ENCODE measurements at regions not wholly inside any gene's neighbourhood (a gene's known extent, or its start where the extent isn't known, plus 50 kb on each side); places are given as distances from the start of the nearest gene placed in this dataset.

DNA sequence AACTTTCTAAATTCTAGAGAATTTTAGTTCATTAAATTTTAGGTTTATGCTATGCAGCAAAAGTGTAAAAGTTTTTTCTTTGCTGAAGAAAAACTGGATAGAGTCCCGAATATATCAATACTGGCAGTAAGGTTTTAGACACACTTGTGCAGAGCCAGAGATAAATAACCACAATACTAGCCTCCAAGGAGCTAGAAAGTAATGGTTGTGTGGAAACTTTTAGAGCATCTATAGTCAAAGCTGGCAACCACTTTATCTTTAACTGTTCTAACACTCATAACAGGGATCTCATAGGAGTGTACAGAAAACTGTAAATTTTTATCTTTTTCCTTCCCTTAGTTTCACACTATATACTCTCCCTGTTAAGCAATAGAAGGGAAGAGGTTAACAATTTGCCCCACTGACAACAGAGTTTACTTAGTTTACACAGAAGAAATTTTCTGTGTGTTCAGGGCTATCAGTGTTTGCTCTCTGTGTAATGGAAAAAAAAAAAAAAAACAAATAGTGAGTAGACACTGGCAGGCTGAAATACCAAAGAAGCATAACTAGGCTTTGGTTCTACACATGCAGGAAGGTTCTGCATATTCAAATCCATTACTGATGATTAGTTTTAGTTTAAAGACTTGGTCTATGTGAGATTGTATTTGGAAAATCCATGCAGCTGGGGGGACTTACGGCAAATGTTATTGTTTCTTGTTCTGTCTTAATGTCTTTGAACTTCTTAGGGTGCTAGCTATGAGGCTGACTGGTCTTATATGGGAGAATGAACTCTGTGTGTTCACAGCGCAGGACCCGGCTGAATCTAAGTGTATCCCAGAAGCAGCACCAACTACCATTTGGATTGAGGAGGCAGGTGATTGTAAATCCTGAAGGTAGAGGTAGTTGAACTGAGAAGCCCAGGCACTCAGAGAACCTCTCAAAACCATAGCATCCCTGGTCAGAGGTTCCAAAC is 187.6 kb downstream of the PCSK1 start:
- Histone ChIP-seq H3K36me3 (ENCODE audit: insufficient read depth, low read length) (no peaks in the 10 kb centered on the region), H3K4me3 (ENCODE audit: low read length) (no peak overlapping the region), H3K4me1 (ENCODE audit: insufficient read depth, low read length) (no peaks in the 10 kb centered on the region), H3K9me3 (ENCODE audit: control insufficient read depth in 1 of 2, insufficient read depth in 1 of 2, low read length in 2 of 2) (no peaks in the 10 kb centered on the region), H3K27ac (ENCODE audit: low read depth in 1 of 2, low read length in 2 of 2) (no peak overlapping the region), H3K27me3 (ENCODE audit: control insufficient read depth in 1 of 2, insufficient read depth in 2 of 2, low read length in 2 of 2) (peaks cover 2 to 5% of the 10 kb centered on the region in 2 experiments)
- intact Hi-C loops (cut with DNase I, micrococcal nuclease) = no loop called here
- Mint-ChIP-seq H3K4me1 (ENCODE audit: low read depth) (no peaks in the 10 kb centered on the region), H3K27ac (no peak overlapping the region), H3K4me3 (no peak overlapping the region), H3K27me3 (peaks cover 31% of the 10 kb centered on the region), H3K9me3 (no peaks in the 10 kb centered on the region), H3K36me3 (ENCODE audit: low read depth) (no peaks in the 10 kb centered on the region)
- CTCF ChIA-PET = no interaction called here
- ATAC-seq (ENCODE audit: poor library complexity) (no peak), DNase-seq (no peak)
- POLR2A ChIA-PET = no interaction called here
- TF ChIP-seq, protein P1, sequence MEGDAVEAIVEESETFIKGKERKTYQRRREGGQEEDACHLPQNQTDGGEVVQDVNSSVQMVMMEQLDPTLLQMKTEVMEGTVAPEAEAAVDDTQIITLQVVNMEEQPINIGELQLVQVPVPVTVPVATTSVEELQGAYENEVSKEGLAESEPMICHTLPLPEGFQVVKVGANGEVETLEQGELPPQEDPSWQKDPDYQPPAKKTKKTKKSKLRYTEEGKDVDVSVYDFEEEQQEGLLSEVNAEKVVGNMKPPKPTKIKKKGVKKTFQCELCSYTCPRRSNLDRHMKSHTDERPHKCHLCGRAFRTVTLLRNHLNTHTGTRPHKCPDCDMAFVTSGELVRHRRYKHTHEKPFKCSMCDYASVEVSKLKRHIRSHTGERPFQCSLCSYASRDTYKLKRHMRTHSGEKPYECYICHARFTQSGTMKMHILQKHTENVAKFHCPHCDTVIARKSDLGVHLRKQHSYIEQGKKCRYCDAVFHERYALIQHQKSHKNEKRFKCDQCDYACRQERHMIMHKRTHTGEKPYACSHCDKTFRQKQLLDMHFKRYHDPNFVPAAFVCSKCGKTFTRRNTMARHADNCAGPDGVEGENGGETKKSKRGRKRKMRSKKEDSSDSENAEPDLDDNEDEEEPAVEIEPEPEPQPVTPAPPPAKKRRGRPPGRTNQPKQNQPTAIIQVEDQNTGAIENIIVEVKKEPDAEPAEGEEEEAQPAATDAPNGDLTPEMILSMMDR (IDR thresholded peaks at IDR 0.05) = no peak

DNA sequence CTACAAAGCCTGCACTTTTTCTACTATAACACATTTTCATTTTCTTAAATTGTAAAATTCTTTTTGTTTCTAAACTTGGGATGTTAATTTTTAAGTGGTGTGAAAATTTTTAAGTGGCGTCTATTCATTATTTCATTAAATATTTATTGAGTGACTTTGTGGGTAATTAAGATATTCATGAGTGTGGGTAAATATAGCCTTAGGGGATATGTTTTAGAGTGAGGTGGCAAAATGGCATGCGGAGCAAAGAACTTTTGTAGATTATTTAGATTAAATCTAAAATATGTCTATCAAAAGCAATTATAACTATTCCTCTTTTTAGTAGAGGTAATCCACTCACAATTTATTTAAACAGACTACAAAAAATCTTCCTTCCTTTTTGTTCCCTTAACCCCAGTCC is 188.4 kb downstream of the PCSK1 start:
- Mint-ChIP-seq H3K4me3 (no peak overlapping the region), H3K27ac (no peak overlapping the region), H3K9me3 (no peaks in the 10 kb centered on the region), H3K4me1 (ENCODE audit: low read depth) (no peaks in the 10 kb centered on the region), H3K36me3 (ENCODE audit: low read depth) (no peaks in the 10 kb centered on the region), H3K27me3 (peaks cover 31% of the 10 kb centered on the region)
- TF ChIP-seq, protein P1 (IDR thresholded peaks at IDR 0.05) = no peak
- DNase-seq = no peak
- CTCF ChIA-PET = no interaction called here
- Histone ChIP-seq H3K4me3 (ENCODE audit: low read length) (no peak overlapping the region), H3K27ac (ENCODE audit: low read depth in 1 of 2, low read length in 2 of 2) (no peak overlapping the region), H3K36me3 (ENCODE audit: insufficient read depth, low read length) (no peaks in the 10 kb centered on the region), H3K27me3 (ENCODE audit: control insufficient read depth in 1 of 2, insufficient read depth in 2 of 2, low read length in 2 of 2) (peaks cover 2 to 5% of the 10 kb centered on the region in 2 experiments), H3K9me3 (ENCODE audit: control insufficient read depth in 1 of 2, insufficient read depth in 1 of 2, low read length in 2 of 2) (no peaks in the 10 kb centered on the region), H3K4me1 (ENCODE audit: insufficient read depth, low read length) (no peaks in the 10 kb centered on the region)
- intact Hi-C loops (cut with DNase I, micrococcal nuclease) = no loop called here
- ATAC-seq (ENCODE audit: poor library complexity) = no peak
- POLR2A ChIA-PET = no interaction called here

DNA sequence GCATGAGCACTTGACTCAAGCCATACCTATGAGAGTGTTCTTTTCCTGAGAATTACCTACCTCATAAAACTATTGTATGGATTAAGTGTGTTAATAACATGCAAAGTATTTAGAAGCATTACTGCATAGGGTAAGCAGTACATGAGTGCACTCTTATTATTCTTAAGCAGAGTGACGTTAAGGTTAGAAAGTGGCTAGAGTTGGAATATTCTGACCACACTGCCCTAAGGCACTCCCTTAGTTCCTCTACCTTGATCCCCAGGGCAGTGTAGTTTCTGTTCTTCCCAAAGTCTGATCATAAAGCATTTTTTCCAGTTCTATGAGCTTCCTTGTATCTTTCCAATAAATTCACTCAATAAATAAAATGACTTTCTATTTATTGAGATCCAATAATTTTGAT is 189.2 kb downstream of the PCSK1 start:
- Mint-ChIP-seq H3K9me3 (no peaks in the 10 kb centered on the region), H3K27me3 (peaks cover 31% of the 10 kb centered on the region), H3K4me3 (no peak overlapping the region), H3K36me3 (ENCODE audit: low read depth) (no peaks in the 10 kb centered on the region), H3K4me1 (ENCODE audit: low read depth) (no peaks in the 10 kb centered on the region), H3K27ac (no peak overlapping the region)
- Histone ChIP-seq H3K27ac (ENCODE audit: low read depth in 1 of 2, low read length in 2 of 2) (no peak overlapping the region), H3K4me3 (ENCODE audit: low read length) (no peak overlapping the region), H3K36me3 (ENCODE audit: insufficient read depth, low read length) (no peaks in the 10 kb centered on the region), H3K4me1 (ENCODE audit: insufficient read depth, low read length) (no peaks in the 10 kb centered on the region), H3K9me3 (ENCODE audit: control insufficient read depth in 1 of 2, insufficient read depth in 1 of 2, low read length in 2 of 2) (no peaks in the 10 kb centered on the region), H3K27me3 (ENCODE audit: control insufficient read depth in 1 of 2, insufficient read depth in 2 of 2, low read length in 2 of 2) (peaks cover 2 to 5% of the 10 kb centered on the region in 2 experiments)
- TF ChIP-seq, protein P1 (IDR thresholded peaks at IDR 0.05) = no peak
- CTCF ChIA-PET = no interaction called here
- intact Hi-C loops (cut with DNase I, micrococcal nuclease) = no loop called here
- DNase-seq (no peak), ATAC-seq (ENCODE audit: poor library complexity) (no peak)
- POLR2A ChIA-PET = no interaction called here

Measured in CD4-positive, alpha-beta T cell (primary cell).